Activated T-cell treated with anti-CD3 and anti-CD28 coated beads, Interleukin-2, amount 50 U/mL, for 48 hours (primary cell): ENCODE measurements at regions not wholly inside any gene's neighbourhood (a gene's known extent, or its start where the extent isn't known, plus 50 kb on each side); places are given as distances from the start of the nearest gene placed in this dataset.
"Not testable (repeated sequence)": the region's sequence is repeated elsewhere in the genome, so short reads cannot be mapped to it uniquely, and the experiment has no call there.

ENCODE experiments used
- DNase-seq, 2 experiments: peaks; one replicate each; pipeline ENCODE4 v3.0.0-alpha.2; 2020

GRCh38 chrX:99988532-99988931, 421.5 kb downstream of the PCDH19 start:
- not testable (repeated sequence) for DNase-seq

GRCh38 chrX:99973572-99974226, 436.4 kb downstream of the PCDH19 start:
- no peak for DNase-seq

- no peak for DNase-seq
These were observed 470.2 kb downstream of the PCDH19 start for GRCh38 chrX:99939883-99940232.

GRCh38 chrX:99939206-99939882, 470.7 kb downstream of the PCDH19 start:
- not testable (repeated sequence) for DNase-seq

- no peak for DNase-seq
These were observed 471.6 kb downstream of the PCDH19 start for GRCh38 chrX:99938464-99938863.

- DNase-seq = no peak
These were observed 476.2 kb downstream of the PCDH19 start for GRCh38 chrX:99933865-99934264.

- DNase-seq = no peak
These were observed 495.4 kb downstream of the PCDH19 start for GRCh38 chrX:99914635-99915034.

GRCh38 chrX:99913611-99914010, 496.5 kb downstream of the PCDH19 start:
- DNase-seq = no peak

- DNase-seq = no peak
These were observed 500.1 kb downstream of the PCDH19 start for GRCh38 chrX:99909946-99910345.

GRCh38 chrX:99901091-99901490, 509.0 kb downstream of the PCDH19 start:
- DNase-seq = no peak

- DNase-seq = no peak
These were observed 522.2 kb downstream of the PCDH19 start for GRCh38 chrX:99887918-99888317.

GRCh38 chrX:99857455-99857854, 552.6 kb downstream of the PCDH19 start:
- DNase-seq = no peak

- no peak for DNase-seq
These were observed 576.3 kb downstream of the PCDH19 start for GRCh38 chrX:99833821-99834220.

GRCh38 chrX:99820197-99820596, 589.9 kb downstream of the PCDH19 start:
- no peak for DNase-seq

GRCh38 chrX:99800016-99800415, 610.1 kb downstream of the PCDH19 start:
- DNase-seq = no peak

- no peak for DNase-seq
These were observed 611.1 kb downstream of the PCDH19 start for GRCh38 chrX:99798936-99799335.

- DNase-seq = no peak
These were observed 614.6 kb downstream of the PCDH19 start for GRCh38 chrX:99795495-99795894.

- DNase-seq = no peak
These were observed 627.5 kb downstream of the PCDH19 start for GRCh38 chrX:99782516-99783040.

GRCh38 chrX:99777912-99778311, 632.2 kb downstream of the PCDH19 start:
- no peak for DNase-seq

GRCh38 chrX:99761731-99762130, 648.3 kb downstream of the PCDH19 start:
- DNase-seq = no peak

GRCh38 chrX:99752776-99753175, 657.3 kb downstream of the PCDH19 start:
- no peak for DNase-seq

GRCh38 chrX:99750721-99751120, 659.4 kb downstream of the PCDH19 start:
- DNase-seq = no peak

GRCh38 chrX:99722094-99722493, 688.0 kb downstream of the PCDH19 start:
- no peak for DNase-seq

- DNase-seq = no peak
These were observed 690.9 kb downstream of the PCDH19 start for GRCh38 chrX:99719140-99719539.

- no peak for DNase-seq
These were observed 692.4 kb downstream of the PCDH19 start for GRCh38 chrX:99717716-99718115.
